Gastrocnemius medialis (tissue), 4 donors: ENCODE measurements at regions not wholly inside any gene's neighbourhood (a gene's known extent, or its start where the extent isn't known, plus 50 kb on each side); places are given as distances from the start of the nearest gene placed in this dataset.

ENCODE experiments used
- ATAC-seq, 2 donors: fragments of 150-250 bp; one replicate each; pipeline ENCODE4 v1.9.1; 2016
- DNase-seq, 2 donors: peaks; one replicate each; pipeline ENCODE4 v3.0.0-alpha.2; 2019
- H3K27ac ChIP-seq, 4 donors: fragments of 200-600 bp; sonication (generic); 1 replicate in 1 of 4; 2 replicates in 3 of 4; pipeline ENCODE4 v1.5.1; 2016 to 2018; ENCODE audit warnings: mild to moderate bottlenecking in 2 of 4, moderate library complexity in 1 of 4
- H3K27me3 ChIP-seq, 3 donors: fragments of 200-600 bp; sonication (generic) in 2 of 3; 1 replicate in 1 of 3; 2 replicates in 2 of 3; pipeline versions ENCODE4 v1.5.1 to v1.6.0; 2016 to 2019; ENCODE audit warnings: mild to moderate bottlenecking in 1 of 3, moderate library complexity in 1 of 3
- H3K36me3 ChIP-seq, 2 donors: fragments of 200-600 bp; sonication (generic) in 1 of 2; one replicate each; pipeline ENCODE4 v1.5.1; 2017 to 2018
- H3K4me1 ChIP-seq, 2 donors: fragments of 200-600 bp; sonication (generic) in 1 of 2; one replicate each; pipeline ENCODE4 v1.5.1; 2016 to 2017; ENCODE audit warnings: mild to moderate bottlenecking in 2 of 2
- H3K4me3 ChIP-seq, 4 donors: fragments of 200-600 bp; sonication (generic) in 3 of 4; 1 replicate in 1 of 4; 2 replicates in 3 of 4; pipeline ENCODE4 v1.5.1; 2016 to 2019; ENCODE audit warnings: mild to moderate bottlenecking in 2 of 4
- H3K9me3 ChIP-seq, 3 donors: fragments of 200-600 bp; sonication (generic) in 2 of 3; 1 replicate in 1 of 3; 2 replicates in 2 of 3; pipeline ENCODE4 v1.5.1; 2016 to 2019
- POLR2A ChIP-seq, 2 donors: fragments of 450-650 bp; IDR thresholded peaks; one replicate each; pipeline ENCODE4 v1.6.1; 2017; ENCODE audit warnings: antibody characterized with exemption in 2 of 2, mild to moderate bottlenecking in 2 of 2, moderate library complexity in 2 of 2
- in situ Hi-C, 4 donors: fragments of 200-750 bp; cut with MboI; loops; one replicate each; pipeline versions ENCODE4 v1.15.0 to v1.8.0; 2017; ENCODE audit warnings: low sequenced_read_pairs in 4 of 4
- intact Hi-C: fragments of 100-400 bp; cut with DNase I; formaldehyde crosslinking; loops from one replicate; pipeline ENCODE4 v1.15.1; 2023; ENCODE audit warnings: low total_unique reads
- TF ChIP-seq, protein P1 (sequence below), 5 experiments: fragments of 450-650 bp in 3 of 5; fragments of 200-600 bp in 2 of 5; sonication (generic) in 2 of 5; IDR thresholded peaks in 4 of 5; conservative IDR thresholded peaks in 1 of 5; 1 replicate in 4 of 5; 2 replicates in 1 of 5; pipeline ENCODE4 v1.5.1; 2016 to 2019; ENCODE audit warnings: antibody characterized with exemption in 5 of 5, mild to moderate bottlenecking in 3 of 5, moderate library complexity in 3 of 5

DNA sequence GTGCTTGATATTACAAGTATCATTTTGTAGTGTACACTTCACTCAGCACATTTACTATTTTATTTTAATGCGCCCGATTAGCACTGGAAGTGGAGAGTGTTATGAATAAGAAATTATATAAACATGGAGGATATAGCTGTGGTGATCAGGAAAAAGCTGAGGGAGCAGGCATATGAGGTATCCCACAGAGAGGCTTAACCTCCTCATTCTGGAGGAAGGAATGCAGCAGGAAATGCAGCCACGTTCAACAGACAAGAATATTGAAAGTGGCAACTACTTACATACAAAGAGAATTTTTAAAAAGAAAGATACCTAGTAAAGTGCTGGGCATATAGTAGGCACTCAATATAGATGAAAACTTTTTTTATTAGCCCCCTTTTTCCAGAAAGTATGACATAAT is 166.0 kb upstream of the SATB1 start:
- Histone ChIP-seq H3K9me3 (no peaks in the 10 kb centered on the region), H3K4me1 (no peaks in the 10 kb centered on the region), H3K27ac (no peak overlapping the region), H3K4me3 (no peak overlapping the region), H3K27me3 (no peaks in the 10 kb centered on the region), H3K36me3 (no peaks in the 10 kb centered on the region)
- in situ Hi-C loops (no loop called here), intact Hi-C loops (no loop called here)
- ATAC-seq = no peak
- TF ChIP-seq, protein P1, sequence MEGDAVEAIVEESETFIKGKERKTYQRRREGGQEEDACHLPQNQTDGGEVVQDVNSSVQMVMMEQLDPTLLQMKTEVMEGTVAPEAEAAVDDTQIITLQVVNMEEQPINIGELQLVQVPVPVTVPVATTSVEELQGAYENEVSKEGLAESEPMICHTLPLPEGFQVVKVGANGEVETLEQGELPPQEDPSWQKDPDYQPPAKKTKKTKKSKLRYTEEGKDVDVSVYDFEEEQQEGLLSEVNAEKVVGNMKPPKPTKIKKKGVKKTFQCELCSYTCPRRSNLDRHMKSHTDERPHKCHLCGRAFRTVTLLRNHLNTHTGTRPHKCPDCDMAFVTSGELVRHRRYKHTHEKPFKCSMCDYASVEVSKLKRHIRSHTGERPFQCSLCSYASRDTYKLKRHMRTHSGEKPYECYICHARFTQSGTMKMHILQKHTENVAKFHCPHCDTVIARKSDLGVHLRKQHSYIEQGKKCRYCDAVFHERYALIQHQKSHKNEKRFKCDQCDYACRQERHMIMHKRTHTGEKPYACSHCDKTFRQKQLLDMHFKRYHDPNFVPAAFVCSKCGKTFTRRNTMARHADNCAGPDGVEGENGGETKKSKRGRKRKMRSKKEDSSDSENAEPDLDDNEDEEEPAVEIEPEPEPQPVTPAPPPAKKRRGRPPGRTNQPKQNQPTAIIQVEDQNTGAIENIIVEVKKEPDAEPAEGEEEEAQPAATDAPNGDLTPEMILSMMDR (IDR thresholded peaks at IDR 0.05 in 4 of 5, conservative IDR thresholded peaks at IDR 0.05 in 1 of 5) = no peak
- no peak for TF ChIP-seq POLR2A (IDR thresholded peaks at IDR 0.05)
- no peak for DNase-seq

- in situ Hi-C loops = no loop called here
- Histone ChIP-seq H3K4me1 (no peaks in the 10 kb centered on the region), H3K4me3 (no peak overlapping the region), H3K27ac (no peak overlapping the region), H3K9me3 (no peaks in the 10 kb centered on the region), H3K27me3 (no peaks in the 10 kb centered on the region), H3K36me3 (no peaks in the 10 kb centered on the region)
- intact Hi-C loops = no loop called here
- TF ChIP-seq, protein P1 (IDR thresholded peaks at IDR 0.05 in 4 of 5, conservative IDR thresholded peaks at IDR 0.05 in 1 of 5) = no peak
- no peak for TF ChIP-seq POLR2A (IDR thresholded peaks at IDR 0.05)
- DNase-seq (no peak), ATAC-seq (no peak)
These were observed 160.9 kb upstream of the SATB1 start for GRCh38 chr3:18586076-18586475.

GRCh38 chr3:18585004-18585968 is 160.1 kb upstream of the SATB1 start:
- TF ChIP-seq POLR2A (IDR thresholded peaks at IDR 0.05) = no peak
- TF ChIP-seq, protein P1 (IDR thresholded peaks at IDR 0.05 in 4 of 5, conservative IDR thresholded peaks at IDR 0.05 in 1 of 5) = no peak
- intact Hi-C loops = no loop called here
- H3K27ac ChIP-seq = no peak overlapping the region
- no peaks in the 10 kb centered on the region for H3K4me1 ChIP-seq
- no peak for ATAC-seq
- H3K4me3 ChIP-seq = no peak overlapping the region
- H3K27me3 ChIP-seq = no peaks in the 10 kb centered on the region
- no peaks in the 10 kb centered on the region for H3K9me3 ChIP-seq
- no peaks in the 10 kb centered on the region for H3K36me3 ChIP-seq
- in situ Hi-C loops = no loop called here
- no peak for DNase-seq

DNA sequence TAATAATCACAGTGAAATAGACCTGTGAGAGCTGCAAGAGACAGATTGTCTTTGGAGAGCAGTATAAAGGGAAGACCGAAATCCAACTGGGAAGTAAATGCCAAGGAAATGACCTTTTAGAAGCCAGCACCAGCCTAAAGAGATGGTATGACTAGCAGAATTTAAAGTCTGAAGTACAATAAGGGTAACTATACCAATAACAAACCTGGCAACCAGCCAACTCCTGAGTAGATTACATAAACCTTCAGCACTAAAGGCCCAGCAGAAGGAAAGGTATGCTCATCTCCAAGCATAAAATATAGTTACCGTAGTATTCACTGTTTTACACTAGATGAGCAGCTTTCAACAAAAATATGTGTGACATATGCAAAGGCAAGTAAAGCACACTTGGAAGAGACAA is 155.1 kb upstream of the SATB1 start:
- no peak overlapping the region for H3K27ac ChIP-seq
- in situ Hi-C loops = no loop called here
- intact Hi-C loops = no loop called here
- DNase-seq = no peak
- TF ChIP-seq, protein P1 (IDR thresholded peaks at IDR 0.05 in 4 of 5, conservative IDR thresholded peaks at IDR 0.05 in 1 of 5) = no peak
- no peak for TF ChIP-seq POLR2A (IDR thresholded peaks at IDR 0.05)
- H3K4me3 ChIP-seq = no peak overlapping the region
- no peaks in the 10 kb centered on the region for H3K9me3 ChIP-seq
- H3K4me1 ChIP-seq = no peaks in the 10 kb centered on the region
- H3K36me3 ChIP-seq = no peaks in the 10 kb centered on the region
- H3K27me3 ChIP-seq = no peaks in the 10 kb centered on the region
- no peak for ATAC-seq
